ENCODE measurements at regions not wholly inside any gene's neighbourhood (a gene's known extent, or its start where the extent isn't known, plus 50 kb on each side); places are given as distances from the start of the nearest gene placed in this dataset.

DNA sequence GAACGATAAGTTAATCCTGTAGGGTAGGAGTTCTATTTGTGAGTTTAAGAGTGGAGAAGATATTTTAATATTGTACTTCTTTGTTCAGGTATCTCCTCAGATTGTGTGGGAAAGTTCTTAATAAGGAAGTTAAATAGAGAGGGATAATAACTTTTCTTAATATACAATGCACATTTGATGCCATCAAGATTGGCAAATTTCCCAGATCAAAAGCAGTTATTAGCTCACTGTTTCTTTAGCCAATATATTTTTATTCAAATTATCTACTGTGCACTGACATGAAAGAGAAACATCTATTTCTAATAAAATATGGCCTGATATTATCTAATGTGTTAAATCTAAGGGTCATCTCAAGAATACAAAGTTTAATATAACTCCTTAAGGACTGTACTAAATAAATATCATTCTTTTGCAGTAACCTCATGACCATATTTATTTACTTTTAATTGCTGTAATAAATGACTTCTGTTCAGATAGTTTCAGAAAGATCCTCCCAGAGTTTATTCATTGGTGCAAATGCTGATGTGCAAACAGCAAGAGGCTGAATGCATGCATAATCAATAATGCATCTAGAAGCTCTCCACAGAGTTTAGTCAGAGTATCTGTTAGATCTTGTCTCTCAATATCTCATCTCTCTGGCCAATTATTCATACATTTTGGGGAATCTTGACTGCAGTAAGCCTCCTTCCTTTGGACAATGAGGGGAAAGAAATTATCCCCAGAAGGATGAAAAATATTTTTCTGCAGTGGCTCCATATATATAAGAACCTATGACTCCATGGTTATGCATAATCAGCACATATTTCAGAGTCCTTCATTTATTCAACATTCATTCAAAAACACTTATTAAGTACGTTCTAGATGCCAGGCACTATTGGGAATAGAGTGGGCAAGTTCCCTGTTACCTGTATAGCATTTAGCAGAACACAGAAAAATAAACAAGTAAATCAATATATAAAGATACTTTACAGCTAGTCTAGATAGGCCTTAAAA is 85.3 kb downstream of the SPATA31D1 start:
- DNase-seq, result no peak
- Histone ChIP-seq H3K27me3 (ENCODE audit: insufficient read depth, low read length) (no peaks in the 10 kb centered on the region), H3K4me2 (ENCODE audit: insufficient read depth, insufficient read length, low read length) (no peak overlapping the region)

More for the DNA sequence above, 85.3 kb downstream of the SPATA31D1 start:
- Histone ChIP-seq H4K91ac (ENCODE audit: insufficient read length, low read depth, low read length) (no peak overlapping the region), H2BK12ac (ENCODE audit: insufficient read length, low read depth, low read length) (no peak overlapping the region), H2BK5ac (ENCODE audit: insufficient read length, low read length) (no peak overlapping the region), H3T11ph (ENCODE audit: low read length) (no peak overlapping the region), H3K23me2 (ENCODE audit: insufficient read length, low read depth, low read length, poor library complexity, severe bottlenecking) (no peaks in the 10 kb centered on the region), H4K20me1 (ENCODE audit: control insufficient read depth, insufficient read depth, insufficient read length) (no peaks in the 10 kb centered on the region), H3K9ac (ENCODE audit: extremely low read depth, insufficient read length, low read length) (no peak overlapping the region), H2BK15ac (ENCODE audit: low read depth, low read length) (no peak overlapping the region), H3K27ac (ENCODE audit: insufficient read length, low read depth, low read length) (no peak overlapping the region), H3K56ac (ENCODE audit: insufficient read length, low read depth, low read length) (no peak overlapping the region), H3K79me2 (ENCODE audit: insufficient read depth, low read length) (no peaks in the 10 kb centered on the region), H2BK20ac (ENCODE audit: low read depth, low read length, poor library complexity, severe bottlenecking) (no peak overlapping the region), H3K18ac (ENCODE audit: insufficient read length, low read depth, low read length) (no peak overlapping the region), H4K5ac (ENCODE audit: insufficient read length, low read depth, low read length) (no peak overlapping the region), H3K9me3 (ENCODE audit: control insufficient read depth, low read depth, low read length) (no peaks in the 10 kb centered on the region), H3K4me1 (ENCODE audit: insufficient read depth, low read length) (no peaks in the 10 kb centered on the region), H2AK5ac (ENCODE audit: insufficient read length, low read length) (no peak overlapping the region), H3K23ac (ENCODE audit: insufficient read length, low read depth, low read length) (no peak overlapping the region), H4K8ac (replicated peaks; ENCODE audit: insufficient read length, low read depth, low read length) (no peak overlapping the region), H2BK120ac (ENCODE audit: low read depth, low read length, poor library complexity, severe bottlenecking) (no peak overlapping the region), H2AFZ (ENCODE audit: low read length) (no peak overlapping the region), H3K14ac (ENCODE audit: insufficient read depth, low read length) (no peak overlapping the region), H3K4ac (ENCODE audit: low read depth, low read length) (no peak overlapping the region), H3K79me1 (ENCODE audit: insufficient read depth, low read depth, low read length, poor library complexity, severe bottlenecking) (no peaks in the 10 kb centered on the region)
- no peaks in the 10 kb centered on the region for H3K27me3 Mint-ChIP-seq (ENCODE audit: low read depth)
- no CpG with 5 or more reads among the region's 2 CpGs for WGBS (ENCODE audit: extremely low coverage, insufficient read length, low lambda C conversion rate)
- H3K4me1 Mint-ChIP-seq, result no peaks in the 10 kb centered on the region
- H3K27ac Mint-ChIP-seq, result no peak overlapping the region
- no peak overlapping the region for H3K4me3 Mint-ChIP-seq
- TF ChIP-seq, protein P1, sequence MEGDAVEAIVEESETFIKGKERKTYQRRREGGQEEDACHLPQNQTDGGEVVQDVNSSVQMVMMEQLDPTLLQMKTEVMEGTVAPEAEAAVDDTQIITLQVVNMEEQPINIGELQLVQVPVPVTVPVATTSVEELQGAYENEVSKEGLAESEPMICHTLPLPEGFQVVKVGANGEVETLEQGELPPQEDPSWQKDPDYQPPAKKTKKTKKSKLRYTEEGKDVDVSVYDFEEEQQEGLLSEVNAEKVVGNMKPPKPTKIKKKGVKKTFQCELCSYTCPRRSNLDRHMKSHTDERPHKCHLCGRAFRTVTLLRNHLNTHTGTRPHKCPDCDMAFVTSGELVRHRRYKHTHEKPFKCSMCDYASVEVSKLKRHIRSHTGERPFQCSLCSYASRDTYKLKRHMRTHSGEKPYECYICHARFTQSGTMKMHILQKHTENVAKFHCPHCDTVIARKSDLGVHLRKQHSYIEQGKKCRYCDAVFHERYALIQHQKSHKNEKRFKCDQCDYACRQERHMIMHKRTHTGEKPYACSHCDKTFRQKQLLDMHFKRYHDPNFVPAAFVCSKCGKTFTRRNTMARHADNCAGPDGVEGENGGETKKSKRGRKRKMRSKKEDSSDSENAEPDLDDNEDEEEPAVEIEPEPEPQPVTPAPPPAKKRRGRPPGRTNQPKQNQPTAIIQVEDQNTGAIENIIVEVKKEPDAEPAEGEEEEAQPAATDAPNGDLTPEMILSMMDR (conservative IDR thresholded peaks at IDR 0.05), result no peak
- H3K36me3 Mint-ChIP-seq (ENCODE audit: insufficient read depth in 1 of 3, low read depth in 3 of 3), result no peaks in the 10 kb centered on the region
- H3K9me3 Mint-ChIP-seq, result peaks cover 0 to 3% of the 10 kb centered on the region in 2 experiments; a peak in 1 of 5 replicates
